Activated CD4-positive, alpha-beta T cell treated with anti-CD3 and anti-CD28 coated beads, Interleukin-2, amount 50 U/mL, for 24 hours (primary cell): ENCODE measurements at regions not wholly inside any gene's neighbourhood (a gene's known extent, or its start where the extent isn't known, plus 50 kb on each side); places are given as distances from the start of the nearest gene placed in this dataset.
A peak's percentile ranks its signal among the peaks of the same experiment; 100 is the strongest.
"Not testable (repeated sequence)": the region's sequence is repeated elsewhere in the genome, so short reads cannot be mapped to it uniquely, and the experiment has no call there.

ENCODE experiments used
- DNase-seq, 2 donors: peaks; one replicate each; pipeline ENCODE4 v3.0.0-alpha.2; 2020; ENCODE audit warnings: low read depth in 1 of 2, low spot score in 1 of 2

DNA sequence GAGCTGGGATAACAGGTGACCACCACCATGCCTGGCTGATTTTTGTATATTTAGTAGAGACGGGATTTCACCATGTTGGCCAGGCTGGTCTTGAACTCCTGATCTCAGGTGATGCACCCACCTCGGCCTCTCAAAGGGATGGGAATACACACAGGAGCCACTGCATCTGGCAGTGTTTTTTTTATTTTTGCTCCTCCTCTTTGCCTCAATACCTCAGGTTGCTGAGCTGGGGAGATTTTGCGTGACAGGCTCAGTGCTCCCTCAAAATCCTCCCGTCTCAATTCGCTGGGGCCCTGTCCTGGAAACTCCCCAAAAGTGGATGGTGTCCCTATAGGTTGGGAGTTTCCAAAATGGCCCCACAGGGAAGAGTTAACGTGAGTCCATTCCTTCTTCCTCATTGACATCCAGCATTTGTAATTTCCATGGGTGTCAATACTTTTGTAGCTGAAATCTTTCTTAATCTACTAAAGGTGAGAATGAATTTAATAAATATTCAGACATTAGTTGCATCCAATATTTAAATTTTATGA is 71.8 kb downstream of the GGTLC2 start:
- DNase-seq = no peak

DNA sequence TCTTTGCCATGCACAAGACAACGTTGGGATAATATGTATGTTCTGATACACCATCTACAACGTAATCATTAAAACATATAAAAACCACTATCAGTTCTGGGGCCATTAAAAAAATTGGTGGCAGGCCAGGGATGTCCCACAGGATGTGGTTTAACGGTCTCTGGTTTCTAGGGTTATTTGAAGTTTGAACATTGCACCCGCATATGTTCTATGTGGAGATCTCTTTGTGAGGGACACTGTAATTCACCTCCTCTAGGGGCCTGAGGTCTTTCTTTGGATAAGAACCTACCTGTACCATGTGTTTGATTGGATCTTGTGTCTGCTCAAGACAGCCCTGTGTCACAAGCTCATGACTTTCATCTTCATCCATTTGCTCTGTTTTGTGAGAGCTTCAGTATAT is 73.2 kb downstream of the GGTLC2 start:
- DNase-seq = no peak

DNA sequence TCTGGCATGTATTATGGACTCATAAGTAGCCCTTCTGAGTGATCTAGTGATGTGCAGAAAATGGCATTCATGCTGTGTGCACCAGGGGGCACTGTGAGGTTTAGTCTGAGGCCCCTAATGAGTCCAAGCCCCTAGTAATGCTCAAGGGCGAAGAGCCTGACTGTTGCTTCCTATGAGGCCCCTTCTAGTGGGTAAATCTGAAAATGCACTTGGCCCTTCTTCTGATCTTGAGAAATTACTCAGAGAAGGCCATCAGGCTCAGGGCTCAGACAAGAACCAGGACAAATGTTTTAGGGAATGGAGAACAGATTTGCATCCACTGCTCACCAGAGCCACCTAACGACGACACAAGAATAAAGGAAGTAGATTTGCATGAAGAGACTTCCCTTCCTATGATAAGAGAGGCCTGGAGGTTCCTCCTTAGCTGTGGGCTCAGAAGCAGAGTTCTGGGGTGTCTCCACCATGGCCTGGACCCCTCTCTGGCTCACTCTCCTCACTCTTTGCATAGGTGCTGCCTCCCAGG is 75.8 kb downstream of the GGTLC2 start:
- no peak for DNase-seq

DNA sequence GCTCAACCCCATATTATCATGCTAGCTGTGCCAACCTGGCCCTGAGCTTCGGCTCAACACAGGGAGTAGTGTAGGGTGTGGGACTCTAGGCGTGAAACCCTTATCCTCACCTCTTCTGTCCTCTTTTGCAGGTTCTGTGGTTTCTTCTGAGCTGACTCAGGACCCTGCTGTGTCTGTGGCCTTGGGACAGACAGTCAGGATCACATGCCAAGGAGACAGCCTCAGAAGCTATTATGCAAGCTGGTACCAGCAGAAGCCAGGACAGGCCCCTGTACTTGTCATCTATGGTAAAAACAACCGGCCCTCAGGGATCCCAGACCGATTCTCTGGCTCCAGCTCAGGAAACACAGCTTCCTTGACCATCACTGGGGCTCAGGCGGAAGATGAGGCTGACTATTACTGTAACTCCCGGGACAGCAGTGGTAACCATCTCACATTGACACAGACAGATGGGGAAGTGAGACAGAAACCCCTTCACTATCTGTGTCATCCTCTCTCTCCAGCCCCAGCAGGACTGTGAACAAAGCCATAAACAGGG is 76.4 kb downstream of the GGTLC2 start:
- DNase-seq = no peak

DNA sequence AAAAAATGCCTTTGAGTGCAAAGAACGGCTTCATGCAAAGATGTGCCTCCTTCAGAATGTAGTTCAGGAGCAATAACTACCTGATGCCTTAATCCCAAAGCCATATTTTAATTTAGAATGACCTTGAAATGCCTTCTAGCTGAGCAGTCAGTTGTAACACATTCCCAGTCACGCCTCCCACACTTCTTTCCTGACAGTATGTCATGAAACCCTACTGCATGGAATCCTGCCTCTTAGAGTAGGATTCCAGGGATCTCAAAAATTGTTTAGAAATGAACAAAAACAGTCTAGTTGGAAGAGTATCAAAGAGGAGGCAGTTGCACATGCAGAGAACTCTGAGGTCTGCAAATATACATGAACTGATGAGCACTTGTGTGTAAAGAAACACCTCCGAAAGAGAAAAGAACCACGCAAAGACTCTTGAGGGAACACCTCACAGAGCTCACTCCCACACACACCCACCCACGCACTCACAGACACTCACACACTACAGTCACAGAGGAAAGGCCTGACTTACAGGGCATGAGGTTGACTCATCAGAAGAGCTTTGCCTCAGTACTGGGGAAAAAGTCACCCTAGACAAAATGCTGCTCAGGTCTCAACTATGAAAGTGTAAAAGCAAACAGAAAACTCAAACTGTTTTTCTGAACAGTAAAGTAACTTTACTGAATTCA is 77.4 kb downstream of the GGTLC2 start:
- peak; percentile 29 to 68 for DNase-seq

DNA sequence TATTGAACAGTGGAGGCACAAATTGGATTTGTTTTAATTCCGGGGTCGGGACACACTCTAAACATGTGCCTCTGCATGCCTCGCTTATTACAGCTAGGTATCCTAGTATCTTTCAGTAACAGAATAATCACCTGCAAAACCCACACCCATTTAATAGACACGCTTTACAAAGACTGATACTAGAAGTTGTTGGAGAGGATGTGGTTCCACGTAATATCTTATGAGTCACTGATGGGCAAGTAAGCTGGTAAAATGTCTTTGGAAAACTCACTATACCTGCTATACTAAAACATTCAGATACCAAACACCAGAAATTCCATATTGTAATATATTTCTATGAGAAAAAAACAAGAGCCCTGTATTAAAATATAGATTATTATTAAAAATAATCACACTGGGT is 84.0 kb downstream of the GGTLC2 start:
- no peak for DNase-seq

DNA sequence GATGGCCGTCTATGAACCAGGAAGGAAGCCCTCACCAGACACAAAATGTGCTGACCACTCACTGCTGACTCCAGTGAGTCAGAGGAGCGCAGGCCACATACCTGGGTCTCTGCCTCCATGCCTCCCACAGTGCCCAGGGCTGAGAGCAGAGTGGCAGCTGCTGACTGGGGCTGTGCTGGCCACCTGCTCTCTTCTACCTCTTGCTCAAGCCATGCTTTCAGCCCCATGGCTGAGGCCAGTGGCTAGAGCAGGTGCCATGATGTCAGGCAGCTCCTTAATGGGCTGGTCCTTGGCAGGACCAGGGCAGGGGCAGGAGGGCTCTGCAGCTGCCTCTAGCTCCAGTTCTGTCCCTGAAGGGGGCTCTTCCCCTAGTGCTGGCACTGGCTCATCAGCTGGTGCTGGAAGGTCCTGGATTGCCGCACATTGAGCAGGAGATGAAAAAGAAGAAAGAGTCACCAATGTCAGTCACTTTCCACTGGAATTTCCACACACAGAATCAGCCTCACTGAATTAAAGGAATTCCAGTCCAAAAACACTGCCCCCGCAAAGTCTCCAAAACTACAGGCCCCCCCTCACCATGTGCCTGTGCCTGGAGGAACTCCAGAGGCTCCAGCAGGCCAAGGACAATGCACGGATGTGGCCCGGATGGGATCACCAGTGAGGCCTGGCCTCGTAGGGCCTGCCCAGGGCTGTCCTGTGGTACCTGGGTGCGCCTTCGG is 86.4 kb downstream of the GGTLC2 start:
- no peak for DNase-seq

DNA sequence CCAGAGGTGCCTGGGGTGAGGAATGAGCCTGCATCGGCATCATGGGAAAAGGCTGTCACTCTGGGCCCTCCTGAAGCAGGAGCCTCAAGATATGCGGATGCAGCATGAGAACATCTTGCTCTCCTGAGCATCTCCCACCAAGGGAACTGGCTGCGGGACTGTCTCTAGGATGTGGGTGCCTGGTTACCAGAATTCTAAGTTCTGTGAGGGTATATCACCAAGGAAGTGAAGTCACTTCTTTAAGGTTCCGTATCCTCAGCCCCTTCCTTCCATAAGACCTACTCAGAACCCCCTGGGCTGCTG is 86.9 kb downstream of the GGTLC2 start:
- DNase-seq = no peak

DNA sequence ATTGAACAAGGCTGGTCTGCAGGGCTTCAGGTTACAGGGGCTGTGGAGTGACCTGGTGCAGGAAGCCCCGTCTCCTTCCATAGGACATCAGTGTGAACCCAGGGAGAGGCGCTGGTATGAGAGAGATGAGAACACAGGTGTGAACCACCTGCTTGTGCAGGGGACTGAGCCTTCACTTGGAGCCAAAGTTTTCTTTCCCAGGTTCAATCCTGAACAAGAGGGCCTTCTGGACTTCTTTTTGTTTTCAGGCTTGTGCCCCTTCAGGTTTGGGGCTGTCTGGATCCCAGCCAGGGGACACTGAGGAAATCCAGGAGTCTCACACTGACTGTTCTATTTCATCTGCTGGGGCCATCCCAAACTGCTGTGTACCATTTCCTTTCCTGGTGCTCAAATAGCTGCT is 88.6 kb downstream of the GGTLC2 start:
- DNase-seq = not testable (repeated sequence)

DNA sequence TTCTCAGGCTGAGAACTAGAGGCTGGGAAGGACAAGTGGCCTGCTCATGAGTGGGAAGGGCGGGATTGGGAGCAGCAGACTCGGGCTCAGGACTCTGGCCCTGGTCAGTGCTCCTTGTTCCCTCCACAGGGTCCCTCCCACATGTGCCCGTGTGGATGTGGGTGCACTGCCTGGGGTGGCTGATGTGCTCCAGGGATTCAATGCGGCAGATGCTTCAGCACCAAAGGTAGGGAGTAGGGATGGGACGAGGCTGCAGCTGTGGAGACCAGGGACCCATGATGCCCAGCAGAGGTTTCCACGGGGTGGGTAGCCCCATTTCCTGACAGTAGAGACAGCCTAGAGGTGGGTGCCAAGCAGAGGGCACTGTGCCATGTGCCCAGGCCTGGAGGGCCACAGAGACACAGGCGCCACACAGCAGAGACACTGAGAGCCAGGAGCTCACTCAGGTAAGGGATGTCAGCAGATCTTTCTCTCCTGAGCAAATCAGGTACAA is 89.5 kb downstream of the GGTLC2 start:
- no peak for DNase-seq

DNA sequence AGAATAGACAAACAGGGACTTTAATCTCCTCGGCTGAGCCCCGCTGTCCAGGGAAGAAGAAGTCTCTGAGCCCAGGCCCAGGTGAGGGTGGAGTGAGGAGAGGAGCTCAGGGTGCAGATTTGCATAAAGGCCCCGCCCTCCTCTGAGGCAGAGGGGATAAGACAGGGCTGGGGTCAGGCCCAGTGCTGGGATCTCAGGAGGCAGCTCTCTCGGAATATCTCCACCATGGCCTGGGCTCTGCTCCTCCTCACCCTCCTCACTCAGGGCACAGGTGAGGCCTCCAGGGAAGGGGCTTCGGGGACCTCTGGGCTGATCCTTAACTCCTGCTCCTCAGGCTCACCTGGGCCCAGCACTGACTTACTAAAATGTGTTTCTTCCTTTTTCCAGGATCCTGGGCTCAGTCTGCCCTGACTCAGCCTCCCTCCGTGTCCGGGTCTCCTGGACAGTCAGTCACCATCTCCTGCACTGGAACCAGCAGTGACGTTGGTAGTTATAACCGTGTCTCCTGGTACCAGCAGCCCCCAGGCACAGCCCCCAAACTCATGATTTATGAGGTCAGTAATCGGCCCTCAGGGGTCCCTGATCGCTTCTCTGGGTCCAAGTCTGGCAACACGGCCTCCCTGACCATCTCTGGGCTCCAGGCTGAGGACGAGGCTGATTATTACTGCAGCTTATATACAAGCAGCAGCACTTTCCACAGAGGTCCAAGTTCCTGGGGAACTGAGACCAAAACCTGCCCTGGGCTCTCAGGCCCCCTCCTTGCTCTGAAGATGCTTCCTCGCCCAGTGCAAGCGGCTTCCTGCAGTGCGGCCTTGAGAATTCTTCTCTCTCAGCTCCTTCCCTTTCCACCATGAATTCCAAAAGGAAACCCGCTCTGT is 90.2 kb downstream of the GGTLC2 start:
- DNase-seq = not testable (repeated sequence)

DNA sequence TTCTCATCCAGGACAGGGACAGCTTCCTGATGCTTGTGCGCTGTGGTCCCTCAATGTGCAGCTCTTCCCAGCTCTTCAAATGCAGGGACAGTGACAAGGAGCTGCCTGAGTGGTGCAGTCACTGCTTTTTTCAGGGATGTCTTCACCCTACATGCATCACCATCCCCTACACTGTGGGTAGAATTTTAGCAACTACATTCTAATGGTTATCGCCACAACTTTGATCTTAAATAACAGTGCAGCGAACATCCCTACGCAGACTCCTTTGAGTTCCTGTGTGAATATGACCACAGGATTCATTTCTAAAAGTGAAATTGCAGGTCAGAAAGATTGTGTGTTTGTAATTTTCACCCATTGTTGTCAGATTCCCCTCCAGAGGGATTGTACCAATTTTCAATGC is 90.9 kb downstream of the GGTLC2 start:
- not testable (repeated sequence) for DNase-seq

DNA sequence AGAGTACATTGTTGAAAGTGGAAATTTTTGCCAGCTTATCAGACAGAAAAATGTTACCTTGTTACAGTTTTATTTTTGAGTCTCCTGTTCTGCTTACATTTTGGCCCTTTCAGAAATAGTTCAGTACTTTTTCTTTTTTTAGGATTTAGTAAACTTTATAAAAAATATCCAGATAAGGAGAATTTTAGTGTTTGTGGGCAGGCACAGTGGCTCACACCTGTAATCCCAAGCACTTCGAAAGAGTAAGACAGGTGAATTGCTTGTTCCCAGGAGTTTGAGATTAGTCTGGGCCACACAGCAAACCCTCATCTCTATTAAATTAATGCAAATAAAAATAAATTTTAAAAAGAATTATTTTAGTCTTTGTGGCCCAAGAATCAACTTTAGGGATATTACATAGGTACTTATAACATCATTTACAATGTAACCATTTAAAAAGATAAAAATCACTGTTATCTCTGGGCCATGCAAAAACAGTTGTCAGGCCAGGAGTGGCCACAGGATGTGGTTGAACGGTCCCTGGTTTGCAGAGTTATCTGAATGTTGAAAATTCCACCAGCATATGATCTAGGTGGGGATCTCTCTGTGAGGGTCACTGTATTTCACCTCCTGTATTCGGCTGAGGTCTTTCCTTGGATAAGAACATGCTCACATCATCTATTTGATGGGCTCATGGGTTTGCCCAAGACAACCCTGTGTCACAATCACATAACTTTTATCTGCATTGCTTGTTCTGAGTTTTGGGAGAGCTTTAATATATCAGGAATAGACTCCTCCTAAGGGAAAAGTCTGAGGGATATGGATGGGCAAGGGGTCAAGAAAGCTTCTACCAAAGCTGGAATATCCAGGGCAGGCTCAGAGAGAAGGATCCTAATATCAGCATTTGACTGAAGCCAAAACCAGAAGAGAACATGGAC is 91.5 kb downstream of the GGTLC2 start:
- DNase-seq = no peak

DNA sequence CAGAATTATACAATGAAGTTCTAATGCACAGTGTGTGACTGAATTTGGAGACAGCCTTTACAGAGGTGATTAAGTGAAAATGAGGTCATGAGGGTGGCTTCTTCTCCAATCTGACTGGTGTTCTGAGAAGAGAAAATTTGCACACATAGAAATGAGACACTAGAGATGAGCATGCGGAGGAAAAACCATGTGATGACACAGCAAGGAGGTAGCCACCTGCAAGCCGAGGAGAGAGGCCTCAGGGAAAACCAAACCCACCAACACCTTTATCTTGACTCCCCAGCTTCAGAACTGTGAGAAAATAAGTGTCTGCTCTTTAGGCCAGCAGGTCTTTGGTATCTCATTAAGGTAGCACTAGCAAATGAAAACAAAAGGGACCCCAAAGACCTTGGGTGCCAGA is 93.2 kb downstream of the GGTLC2 start:
- no peak for DNase-seq

DNA sequence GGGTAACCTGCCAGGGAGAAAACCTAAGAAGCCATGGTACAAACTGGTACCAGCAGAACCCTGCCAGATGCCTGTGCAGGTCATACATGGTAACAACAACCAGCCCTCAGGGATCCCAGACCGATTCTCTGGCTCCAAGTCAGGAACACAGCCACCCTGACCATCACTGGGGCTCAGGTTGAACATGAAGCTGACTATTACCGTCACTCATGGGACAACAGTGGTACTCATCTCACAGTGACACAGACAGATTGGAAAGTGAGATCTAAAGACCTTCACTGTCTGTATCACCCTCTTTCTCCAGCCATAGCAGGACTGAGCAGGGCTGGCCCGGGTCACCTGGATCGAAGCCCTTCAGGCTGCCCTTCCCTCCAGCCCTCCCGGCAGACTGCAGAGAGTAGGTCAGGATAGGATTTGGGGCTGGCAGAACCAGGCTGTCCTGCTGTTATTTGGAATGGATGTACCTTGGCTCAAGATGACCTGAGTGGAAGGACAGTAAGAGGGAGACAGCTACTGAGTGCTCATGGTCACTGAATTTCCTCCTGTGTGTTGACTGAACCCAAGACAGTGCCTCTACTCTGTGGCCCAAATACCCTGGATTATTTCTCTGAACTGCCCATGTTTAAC is 94.7 kb downstream of the GGTLC2 start:
- no peak for DNase-seq

DNA sequence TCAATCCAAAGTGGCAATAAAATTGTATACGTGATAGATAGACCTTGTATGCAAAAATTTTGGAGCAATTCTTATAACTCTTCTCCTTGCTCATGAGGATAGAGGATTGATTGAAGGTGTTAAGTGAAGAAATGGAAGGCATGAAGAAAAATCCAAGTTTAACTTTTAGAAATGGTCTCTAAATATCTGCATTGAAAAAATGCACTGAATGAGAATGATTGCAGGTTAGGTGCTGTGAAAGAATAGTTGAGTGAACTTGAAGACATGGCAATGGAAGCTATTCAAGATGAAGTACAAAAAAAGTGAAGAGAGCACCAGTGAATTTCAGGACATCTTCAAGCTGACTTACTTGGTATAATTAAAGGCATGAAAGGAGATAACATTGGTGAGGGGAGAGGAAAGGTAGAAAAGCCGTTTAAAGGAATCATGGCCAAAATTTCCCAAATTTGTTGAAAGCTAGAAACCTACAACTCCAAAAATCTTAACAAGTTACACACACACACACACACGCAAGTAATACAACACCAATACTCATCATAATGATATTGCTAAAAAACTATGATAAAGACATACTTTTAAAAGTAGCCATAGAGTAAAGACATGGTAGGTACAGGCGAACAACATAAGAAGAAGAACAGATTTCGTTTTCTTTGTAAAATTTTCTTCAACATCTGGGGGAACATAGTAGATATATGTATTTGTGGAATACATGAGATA is 96.3 kb downstream of the GGTLC2 start:
- no peak for DNase-seq

DNA sequence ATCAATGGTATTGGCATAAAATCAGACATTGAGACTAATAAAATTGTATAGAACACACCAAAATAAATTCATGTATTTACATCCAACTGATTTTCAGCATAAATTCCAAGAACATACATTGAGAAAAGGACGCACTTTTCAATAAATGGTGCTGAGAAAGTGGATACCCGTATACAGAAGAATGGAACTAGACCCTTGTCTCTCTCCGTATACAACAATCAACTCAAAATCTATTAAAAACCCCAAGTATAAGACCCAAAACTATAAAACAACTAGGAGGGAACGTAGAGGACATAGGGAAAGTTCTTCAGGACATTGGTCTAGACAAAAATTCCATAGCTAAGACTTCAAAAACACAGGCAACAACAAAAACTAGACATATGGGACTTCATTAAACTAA is 97.4 kb downstream of the GGTLC2 start:
- DNase-seq = no peak

DNA sequence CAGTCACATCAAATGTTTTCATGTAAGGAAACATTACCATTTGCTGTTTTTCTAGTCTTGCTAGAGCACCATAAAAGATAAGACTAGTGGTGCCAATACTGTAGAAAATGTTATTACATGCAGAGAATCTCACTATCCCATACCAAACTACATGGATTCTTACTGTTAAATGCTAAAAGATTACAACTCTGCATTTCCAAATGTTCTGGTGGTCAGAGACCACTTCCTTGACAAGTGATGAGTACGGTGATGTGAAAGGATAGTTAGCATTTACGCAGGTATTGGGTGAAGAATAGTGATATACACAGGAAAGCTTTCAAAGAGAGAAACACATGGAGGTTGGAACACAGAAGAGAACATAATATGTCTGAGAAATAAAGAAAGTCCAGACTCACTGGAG is 98.2 kb downstream of the GGTLC2 start:
- DNase-seq = no peak

DNA sequence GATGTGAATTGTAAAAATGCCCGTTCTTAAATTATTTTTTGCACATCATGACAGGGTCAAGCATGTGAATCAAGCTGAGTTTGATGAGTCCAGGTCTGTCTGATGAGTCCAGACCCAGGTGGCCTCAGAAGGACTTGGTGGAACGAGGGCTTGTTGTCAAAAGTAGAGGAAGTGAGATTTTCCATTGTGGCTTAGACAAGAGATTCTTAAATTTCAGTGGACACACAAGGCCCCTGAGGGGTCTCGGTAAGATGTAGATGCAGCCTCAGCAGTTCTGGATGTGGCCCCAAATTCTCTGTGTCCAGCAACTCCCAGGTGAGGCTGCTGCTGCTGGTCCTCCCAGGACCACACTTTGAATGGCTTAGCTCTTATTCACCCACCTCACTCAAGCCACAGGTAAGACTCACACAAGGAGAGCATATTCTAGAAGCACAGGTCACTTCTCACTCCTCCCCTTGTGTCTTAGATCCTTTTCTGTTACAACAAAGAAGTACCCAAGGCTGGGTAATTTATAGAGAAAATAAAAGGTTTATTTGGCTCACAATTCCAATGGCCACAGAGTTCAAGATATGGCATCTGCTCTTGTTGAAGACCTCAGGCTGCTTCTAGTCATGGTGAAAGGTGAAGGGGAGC is 98.8 kb downstream of the GGTLC2 start:
- no peak for DNase-seq
